GM18520 (cell line): ENCODE measurements at regions not wholly inside any gene's neighbourhood (a gene's known extent, or its start where the extent isn't known, plus 50 kb on each side); places are given as distances from the start of the nearest gene placed in this dataset.

Experiments
- ATAC-seq: cut with Tn5 transposase; IDR thresholded peaks from one replicate; pipeline ENCODE4 v1.9.1; 2021; ENCODE audit not compliant: unreplicated experiment

GRCh38 chr7:25828468-25828867 lies 323.5 kb upstream of the NFE2L3 start:
- no peak for ATAC-seq

- ATAC-seq = no peak
Measured at GRCh38 chr7:25829663-25830062, 322.3 kb upstream of the NFE2L3 start.

- no peak for ATAC-seq
Measured at GRCh38 chr7:25830215-25830614, 321.8 kb upstream of the NFE2L3 start.

- no peak for ATAC-seq
Measured at GRCh38 chr7:25831062-25831691, 320.8 kb upstream of the NFE2L3 start.

- ATAC-seq = no peak
Measured at GRCh38 chr7:25831831-25832411, 320.1 kb upstream of the NFE2L3 start.

- ATAC-seq = no peak
Measured at GRCh38 chr7:25832456-25832855, 319.5 kb upstream of the NFE2L3 start.

GRCh38 chr7:25832929-25833328 lies 319.1 kb upstream of the NFE2L3 start:
- ATAC-seq = no peak

- no peak for ATAC-seq
Measured at GRCh38 chr7:25834050-25834449, 317.9 kb upstream of the NFE2L3 start.

GRCh38 chr7:25835197-25835596 lies 316.8 kb upstream of the NFE2L3 start:
- ATAC-seq = no peak

GRCh38 chr7:25839084-25839769 lies 312.8 kb upstream of the NFE2L3 start:
- ATAC-seq = no peak

- no peak for ATAC-seq
Measured at GRCh38 chr7:25840209-25840792, 311.7 kb upstream of the NFE2L3 start.

- no peak for ATAC-seq
Measured at GRCh38 chr7:25841575-25841974, 310.4 kb upstream of the NFE2L3 start.

- no peak for ATAC-seq
Measured at GRCh38 chr7:25842201-25842733, 309.7 kb upstream of the NFE2L3 start.

- no peak for ATAC-seq
Measured at GRCh38 chr7:25843467-25843866, 308.5 kb upstream of the NFE2L3 start.

- no peak for ATAC-seq
Measured at GRCh38 chr7:25844102-25844870, 307.7 kb upstream of the NFE2L3 start.

GRCh38 chr7:25845464-25845863 lies 306.5 kb upstream of the NFE2L3 start:
- ATAC-seq = no peak

- no peak for ATAC-seq
Measured at GRCh38 chr7:25846722-25847121, 305.3 kb upstream of the NFE2L3 start.

- no peak for ATAC-seq
Measured at GRCh38 chr7:25847336-25848070, 304.5 kb upstream of the NFE2L3 start.

- ATAC-seq = no peak
Measured at GRCh38 chr7:25849500-25850184, 302.4 kb upstream of the NFE2L3 start.

- no peak for ATAC-seq
Measured at GRCh38 chr7:25850216-25850615, 301.8 kb upstream of the NFE2L3 start.
